B cell (primary cell): ENCODE measurements at regions not wholly inside any gene's neighbourhood (a gene's known extent, or its start where the extent isn't known, plus 50 kb on each side); places are given as distances from the start of the nearest gene placed in this dataset.

Experiments
- ATAC-seq: fragments of 200-7000 bp; cut with Tn5 transposase; one replicate; pipeline ENCODE4 v1.10.0; 2021; ENCODE audit warnings: low read depth, mild to moderate bottlenecking, moderate number of reproducible peaks, moderate library complexity
- CTCF ChIA-PET: fragments of 350-600 bp; sonication (Branson Sonifier 250); formaldehyde crosslinking; loops from one replicate; lab custom pipeline; 2021; ENCODE audit warnings: antibody characterized with exemption, inconsistent platforms; lab: Charles Lee
- POLR2A ChIA-PET: fragments of 350-600 bp; sonication (Branson Sonifier 250); formaldehyde crosslinking; loops from one replicate; lab custom pipeline; 2021; ENCODE audit warnings: antibody characterized with exemption; lab: Charles Lee
- DNase-seq: peaks from one replicate; pipeline ENCODE4 v3.0.0; 2013
- H2AFZ ChIP-seq: 2 replicates; pipeline ENCODE4 v1.6.1; 2012; ENCODE audit warnings: mild to moderate bottlenecking, low read depth, low read length; ENCODE audit not compliant: insufficient read depth, poor library complexity, severe bottlenecking
- H3K27ac ChIP-seq, 2 donors: 1 replicate in 1 of 2; 2 replicates in 1 of 2; pipeline ENCODE4 v1.5.1; 2012 to 2013; ENCODE audit warnings: low read length in 2 of 2, mild to moderate bottlenecking in 2 of 2, moderate library complexity in 1 of 2
- H3K27me3 ChIP-seq, 4 experiments: fragments of 200-600 bp in 1 of 4; sonication (generic) in 1 of 4; replicated peaks in 1 of 4; 1 replicate in 2 of 4; 2 replicates in 2 of 4; pipeline versions ENCODE4 v1.6.1 to v1.7.0; 2013 to 2016; ENCODE audit warnings: low read length in 3 of 4, mild to moderate bottlenecking in 2 of 4, mixed read lengths in 1 of 4, moderate library complexity in 1 of 4; ENCODE audit not compliant: insufficient read depth in 4 of 4, control insufficient read depth in 3 of 4; ENCODE audit errors: control extremely low read depth in 1 of 4
- H3K36me3 ChIP-seq, 2 experiments: replicated peaks in 1 of 2; 1 replicate in 1 of 2; 2 replicates in 1 of 2; pipeline versions ENCODE4 v1.6.1 to v1.7.1; 2013; ENCODE audit warnings: low read length in 1 of 2; ENCODE audit not compliant: insufficient read depth in 2 of 2, control insufficient read depth in 1 of 2; ENCODE audit errors: control extremely low read depth in 1 of 2, extremely low read depth in 1 of 2
- H3K4me1 ChIP-seq, 2 donors: fragments of 200-600 bp in 1 of 2; sonication (generic) in 1 of 2; 1 replicate in 1 of 2; 2 replicates in 1 of 2; pipeline versions ENCODE4 v1.5.1 to v1.6.1; 2013 to 2017; ENCODE audit warnings: low read length in 2 of 2; ENCODE audit not compliant: control insufficient read depth in 2 of 2, insufficient read depth in 2 of 2
- H3K4me2 ChIP-seq: replicated peaks from 2 replicates; pipeline ENCODE3; 2012; ENCODE audit warnings: mild to moderate bottlenecking, low read depth, low read length; ENCODE audit not compliant: poor library complexity, severe bottlenecking
- H3K4me3 ChIP-seq, 5 experiments: fragments of 200-600 bp in 1 of 5; sonication (generic) in 1 of 5; 1 replicate in 3 of 5; 2 replicates in 2 of 5; pipeline versions ENCODE4 v1.5.1 to v1.7.0; 2011 to 2016; ENCODE audit warnings: low read length in 4 of 5, mild to moderate bottlenecking in 4 of 5, low read depth in 2 of 5, control low read depth in 1 of 5, moderate library complexity in 1 of 5; ENCODE audit not compliant: insufficient read depth in 1 of 5; ENCODE audit errors: control extremely low read depth in 1 of 5, extremely low read depth in 1 of 5
- H3K79me2 ChIP-seq: fragments of 200-600 bp; sonication (generic); one replicate; pipeline ENCODE4 v1.6.0; 2016; ENCODE audit warnings: low read length; ENCODE audit not compliant: control insufficient read depth, insufficient read depth
- H3K9ac ChIP-seq: fragments of 200-600 bp; sonication (generic); 2 replicates; pipeline ENCODE4 v1.6.1; 2017; ENCODE audit warnings: mild to moderate bottlenecking, low read length, moderate library complexity
- H3K9me3 ChIP-seq, 3 donors: one replicate each; pipeline versions ENCODE4 v1.6.1 to v1.7.1; 2013; ENCODE audit warnings: low read length in 2 of 3; ENCODE audit not compliant: control insufficient read depth in 2 of 3, insufficient read depth in 1 of 3; ENCODE audit errors: control extremely low read depth in 1 of 3
- H4K20me1 ChIP-seq: 2 replicates; pipeline ENCODE4 v1.6.0; 2012; ENCODE audit warnings: mild to moderate bottlenecking, low read length; ENCODE audit not compliant: insufficient read depth, control insufficient read depth, poor library complexity, severe bottlenecking
- H3K27ac Mint-ChIP-seq: one replicate; pipeline ENCODE4 v1.8.0; 2021; ENCODE audit warnings: mixed read lengths
- H3K27me3 Mint-ChIP-seq: one replicate; pipeline ENCODE4 v1.8.0; 2021; ENCODE audit warnings: mixed read lengths
- H3K4me1 Mint-ChIP-seq: one replicate; pipeline ENCODE4 v1.8.0; 2021; ENCODE audit warnings: mixed read lengths
- H3K4me3 Mint-ChIP-seq: one replicate; pipeline ENCODE4 v1.8.0; 2021; ENCODE audit warnings: mixed read lengths
- H3K9me3 Mint-ChIP-seq: one replicate; pipeline ENCODE4 v1.8.0; 2022; ENCODE audit warnings: mixed read lengths; ENCODE audit not compliant: insufficient read depth
- EZH2 ChIP-seq: IDR thresholded peaks from 2 replicates; pipeline ENCODE4 v1.6.1; 2012; ENCODE audit warnings: borderline replicate concordance, low read depth, mild to moderate bottlenecking, moderate library complexity, low read length; ENCODE audit not compliant: insufficient read depth, poor library complexity, severe bottlenecking
- WGBS: methylation state at CpG from one replicate; pipeline ENCODE4 v1.1.5; 2013; ENCODE audit warnings: missing lambda C conversion rate; ENCODE audit not compliant: insufficient coverage; 5-methylcytosine and 5-hydroxymethylcytosine counted together
- intact Hi-C: fragments of 100-400 bp; cut with micrococcal nuclease; formaldehyde crosslinking; loops from one replicate; pipeline ENCODE4 v1.10.0; 2022
- TF ChIP-seq, protein P1 (sequence below): fragments of 200-600 bp; IDR thresholded peaks from one replicate; pipeline ENCODE4 v1.8.0; 2022; ENCODE audit warnings: antibody characterized with exemption, mild to moderate bottlenecking

DNA sequence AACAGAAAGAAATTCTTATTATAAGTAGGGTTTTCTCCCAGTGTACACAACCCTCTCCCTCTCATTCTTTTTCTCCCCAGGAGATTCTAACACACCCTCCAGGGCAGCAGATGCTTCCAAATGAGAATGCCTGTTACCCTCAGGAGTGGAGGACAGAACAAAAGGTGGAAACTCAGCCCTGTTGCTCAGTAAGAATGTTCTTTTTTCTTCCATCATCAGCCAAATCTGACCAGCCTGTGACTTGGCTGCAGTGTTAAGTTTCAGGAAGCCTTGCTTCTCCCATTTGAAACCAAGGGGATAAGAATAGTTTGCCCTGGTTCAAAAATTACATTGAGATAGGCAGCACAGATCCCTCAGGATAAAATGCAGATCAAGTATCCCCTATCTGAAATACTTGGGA lies 77.5 kb upstream of the EEPD1 start:
- Histone ChIP-seq H4K20me1 (no peaks in the 10 kb centered on the region), H3K4me2 (no peak overlapping the region), H3K27ac (no peak overlapping the region), H3K4me1 (no peaks in the 10 kb centered on the region), H3K27me3 (no peaks in the 10 kb centered on the region), H3K79me2 (no peaks in the 10 kb centered on the region), H3K9ac (no peak overlapping the region), H2AFZ (no peak overlapping the region), H3K4me3 (no peak overlapping the region), H3K36me3 (no peaks in the 10 kb centered on the region), H3K9me3 (no peaks in the 10 kb centered on the region)
- ATAC-seq: no peak
- Mint-ChIP-seq H3K4me1 (no peaks in the 10 kb centered on the region), H3K27me3 (peaks cover 4% of the 10 kb centered on the region), H3K4me3 (no peak overlapping the region), H3K27ac (no peak overlapping the region), H3K9me3 (no peaks in the 10 kb centered on the region)
- intact Hi-C loops: no loop called here
- no peak for DNase-seq
- CTCF ChIA-PET: no interaction called here
- no peak for TF ChIP-seq EZH2
- TF ChIP-seq, protein P1, sequence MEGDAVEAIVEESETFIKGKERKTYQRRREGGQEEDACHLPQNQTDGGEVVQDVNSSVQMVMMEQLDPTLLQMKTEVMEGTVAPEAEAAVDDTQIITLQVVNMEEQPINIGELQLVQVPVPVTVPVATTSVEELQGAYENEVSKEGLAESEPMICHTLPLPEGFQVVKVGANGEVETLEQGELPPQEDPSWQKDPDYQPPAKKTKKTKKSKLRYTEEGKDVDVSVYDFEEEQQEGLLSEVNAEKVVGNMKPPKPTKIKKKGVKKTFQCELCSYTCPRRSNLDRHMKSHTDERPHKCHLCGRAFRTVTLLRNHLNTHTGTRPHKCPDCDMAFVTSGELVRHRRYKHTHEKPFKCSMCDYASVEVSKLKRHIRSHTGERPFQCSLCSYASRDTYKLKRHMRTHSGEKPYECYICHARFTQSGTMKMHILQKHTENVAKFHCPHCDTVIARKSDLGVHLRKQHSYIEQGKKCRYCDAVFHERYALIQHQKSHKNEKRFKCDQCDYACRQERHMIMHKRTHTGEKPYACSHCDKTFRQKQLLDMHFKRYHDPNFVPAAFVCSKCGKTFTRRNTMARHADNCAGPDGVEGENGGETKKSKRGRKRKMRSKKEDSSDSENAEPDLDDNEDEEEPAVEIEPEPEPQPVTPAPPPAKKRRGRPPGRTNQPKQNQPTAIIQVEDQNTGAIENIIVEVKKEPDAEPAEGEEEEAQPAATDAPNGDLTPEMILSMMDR: no peak
- POLR2A ChIA-PET: no interaction called here

DNA sequence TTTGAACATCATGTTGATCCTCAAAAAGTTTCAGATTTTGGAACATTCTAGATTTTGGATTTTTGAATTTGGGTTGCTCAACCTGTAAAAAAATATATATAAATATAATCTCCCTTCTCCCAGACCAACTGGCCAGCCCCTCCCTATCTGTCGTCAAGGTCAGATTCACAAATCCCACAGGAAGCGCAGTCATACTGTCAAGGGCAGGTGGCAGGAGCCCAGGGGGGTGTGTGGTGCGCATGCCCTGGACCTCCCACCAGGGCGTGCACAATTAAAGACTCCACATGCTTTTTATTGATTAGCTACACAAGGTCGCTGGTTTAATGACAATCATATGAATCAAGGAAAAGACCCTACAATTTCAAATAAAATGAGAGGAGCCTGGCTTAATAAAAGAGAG lies 77.0 kb upstream of the EEPD1 start:
- Histone ChIP-seq H3K36me3 (no peaks in the 10 kb centered on the region), H3K79me2 (no peaks in the 10 kb centered on the region), H3K27ac (no peak overlapping the region), H2AFZ (no peak overlapping the region), H3K4me2 (no peak overlapping the region), H3K27me3 (no peaks in the 10 kb centered on the region), H3K9ac (no peak overlapping the region), H3K4me3 (no peak overlapping the region), H3K4me1 (no peaks in the 10 kb centered on the region), H4K20me1 (no peaks in the 10 kb centered on the region), H3K9me3 (no peaks in the 10 kb centered on the region)
- DNase-seq (no peak), ATAC-seq (no peak)
- 93% methylated on average over 2 of the region's 5 CpGs for WGBS
- ChIA-PET CTCF (no interaction called here), POLR2A (no interaction called here)
- H3K27ac Mint-ChIP-seq: no peak overlapping the region
- no peak overlapping the region for H3K4me3 Mint-ChIP-seq
- peaks cover 4% of the 10 kb centered on the region for H3K27me3 Mint-ChIP-seq
- TF ChIP-seq, protein P1: no peak
- no peak for TF ChIP-seq EZH2
- no peaks in the 10 kb centered on the region for H3K4me1 Mint-ChIP-seq
- no peaks in the 10 kb centered on the region for H3K9me3 Mint-ChIP-seq
- intact Hi-C loops: no loop called here
